ENCODE measurements at regions not wholly inside any gene's neighbourhood (a gene's known extent, or its start where the extent isn't known, plus 50 kb on each side); places are given as distances from the start of the nearest gene placed in this dataset.

- TF ChIP-seq POLR2A (IDR thresholded peaks at IDR 0.05; ENCODE audit: borderline replicate concordance, extremely low read depth, insufficient read depth, insufficient read length) (no peak), CTCF (IDR thresholded peaks at IDR 0.05 in 2 of 3, conservative IDR thresholded peaks at IDR 0.05 in 1 of 3; ENCODE audit: borderline replicate concordance in 1 of 3, insufficient read depth in 1 of 3, low read depth in 2 of 3, low read length in 2 of 3) (no peak), SP1 (IDR thresholded peaks at IDR 0.05; ENCODE audit: low read depth) (no peak), POLR2AphosphoS5 (IDR thresholded peaks at IDR 0.05; ENCODE audit: low read depth, low read length) (no peak), EGR1 (IDR thresholded peaks at IDR 0.05; ENCODE audit: low read depth) (no peak)
- TF ChIP-seq, protein P1, sequence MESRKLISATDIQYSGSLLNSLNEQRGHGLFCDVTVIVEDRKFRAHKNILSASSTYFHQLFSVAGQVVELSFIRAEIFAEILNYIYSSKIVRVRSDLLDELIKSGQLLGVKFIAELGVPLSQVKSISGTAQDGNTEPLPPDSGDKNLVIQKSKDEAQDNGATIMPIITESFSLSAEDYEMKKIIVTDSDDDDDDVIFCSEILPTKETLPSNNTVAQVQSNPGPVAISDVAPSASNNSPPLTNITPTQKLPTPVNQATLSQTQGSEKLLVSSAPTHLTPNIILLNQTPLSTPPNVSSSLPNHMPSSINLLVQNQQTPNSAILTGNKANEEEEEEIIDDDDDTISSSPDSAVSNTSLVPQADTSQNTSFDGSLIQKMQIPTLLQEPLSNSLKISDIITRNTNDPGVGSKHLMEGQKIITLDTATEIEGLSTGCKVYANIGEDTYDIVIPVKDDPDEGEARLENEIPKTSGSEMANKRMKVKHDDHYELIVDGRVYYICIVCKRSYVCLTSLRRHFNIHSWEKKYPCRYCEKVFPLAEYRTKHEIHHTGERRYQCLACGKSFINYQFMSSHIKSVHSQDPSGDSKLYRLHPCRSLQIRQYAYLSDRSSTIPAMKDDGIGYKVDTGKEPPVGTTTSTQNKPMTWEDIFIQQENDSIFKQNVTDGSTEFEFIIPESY (IDR thresholded peaks at IDR 0.05; ENCODE audit: extremely low read depth, insufficient replicate concordance, low read length), result no peak
Measured at GRCh38 chr2:184141866-184142265, 456.5 kb upstream of the ZNF804A start.
